ENCODE measurements at regions not wholly inside any gene's neighbourhood (a gene's known extent, or its start where the extent isn't known, plus 50 kb on each side); places are given as distances from the start of the nearest gene placed in this dataset.

GRCh38 chr5:36355516-36355915 lies 53.8 kb upstream of the RANBP3L start:
- no peak for DNase-seq (ENCODE audit: low read depth)

- no peak for DNase-seq (ENCODE audit: low read depth)
Measured at GRCh38 chr5:36356915-36357314, 55.2 kb upstream of the RANBP3L start.

GRCh38 chr5:36357391-36357975 lies 55.8 kb upstream of the RANBP3L start:
- peak; percentile 78 for DNase-seq (ENCODE audit: low read depth)

GRCh38 chr5:36359267-36359666 lies 57.6 kb upstream of the RANBP3L start:
- DNase-seq (ENCODE audit: low read depth), result peak; percentile 24

- DNase-seq (ENCODE audit: low read depth), result no peak
Measured at GRCh38 chr5:36360307-36360706, 58.6 kb upstream of the RANBP3L start.

GRCh38 chr5:36363101-36363500 lies 61.4 kb upstream of the RANBP3L start:
- peak; percentile 58 for DNase-seq (ENCODE audit: low read depth)

GRCh38 chr5:36363744-36364143 lies 62.0 kb upstream of the RANBP3L start:
- DNase-seq (ENCODE audit: low read depth), result no peak

- DNase-seq (ENCODE audit: low read depth), result no peak
Measured at GRCh38 chr5:36364473-36364872, 62.8 kb upstream of the RANBP3L start.

GRCh38 chr5:36365896-36366295 lies 64.2 kb upstream of the RANBP3L start:
- DNase-seq (ENCODE audit: low read depth), result no peak

- DNase-seq (ENCODE audit: low read depth), result peak; percentile 35
Measured at GRCh38 chr5:36366883-36367282, 65.2 kb upstream of the RANBP3L start.

- peak; percentile 37 for DNase-seq (ENCODE audit: low read depth)
Measured at GRCh38 chr5:36367524-36367923, 65.8 kb upstream of the RANBP3L start.

GRCh38 chr5:36369219-36369690 lies 67.6 kb upstream of the RANBP3L start:
- DNase-seq (ENCODE audit: low read depth), result no peak

- no peak for DNase-seq (ENCODE audit: low read depth)
Measured at GRCh38 chr5:36370073-36370472, 68.4 kb upstream of the RANBP3L start.

- no peak for DNase-seq (ENCODE audit: low read depth)
Measured at GRCh38 chr5:36371366-36371765, 69.7 kb upstream of the RANBP3L start.

GRCh38 chr5:36373527-36374086 lies 71.9 kb upstream of the RANBP3L start:
- peak; percentile 83 for DNase-seq (ENCODE audit: low read depth)

- peak; percentile 69 for DNase-seq (ENCODE audit: low read depth)
Measured at GRCh38 chr5:36374266-36374862, 72.7 kb upstream of the RANBP3L start.

- no peak for DNase-seq (ENCODE audit: low read depth)
Measured at GRCh38 chr5:36377192-36377591, 75.5 kb upstream of the RANBP3L start.

- DNase-seq (ENCODE audit: low read depth), result no peak
Measured at GRCh38 chr5:36378551-36378950, 76.8 kb upstream of the RANBP3L start.

GRCh38 chr5:36382890-36383289 lies 81.2 kb upstream of the RANBP3L start:
- DNase-seq (ENCODE audit: low read depth), result no peak

- no peak for DNase-seq (ENCODE audit: low read depth)
Measured at GRCh38 chr5:36383942-36384341, 82.2 kb upstream of the RANBP3L start.

GRCh38 chr5:36384845-36385244 lies 83.1 kb upstream of the RANBP3L start:
- DNase-seq (ENCODE audit: low read depth), result no peak

- DNase-seq (ENCODE audit: low read depth), result no peak
Measured at GRCh38 chr5:36385495-36385894, 83.8 kb upstream of the RANBP3L start.

- DNase-seq (ENCODE audit: low read depth), result no peak
Measured at GRCh38 chr5:36388288-36388687, 86.6 kb upstream of the RANBP3L start.

GRCh38 chr5:36389245-36389644 lies 87.5 kb upstream of the RANBP3L start:
- no peak for DNase-seq (ENCODE audit: low read depth)

Measured in iris pigment epithelial cell (primary cell).